ENCODE measurements at regions not wholly inside any gene's neighbourhood (a gene's known extent, or its start where the extent isn't known, plus 50 kb on each side); places are given as distances from the start of the nearest gene placed in this dataset.

- no peak overlapping the region for H3K4me3 ChIP-seq (ENCODE audit: low read length)
- no peaks in the 10 kb centered on the region for H3K9me3 ChIP-seq (replicated peaks; ENCODE audit: control insufficient read depth, low read depth, low read length)
- no peaks in the 10 kb centered on the region for H3K36me3 ChIP-seq (ENCODE audit: control insufficient read depth, insufficient read depth, low read length)
- no peaks in the 10 kb centered on the region for H3K4me1 ChIP-seq (ENCODE audit: control insufficient read depth, insufficient read depth, low read length)
- 62% methylated on average over 3 of the region's 4 CpGs for WGBS (ENCODE audit: insufficient coverage)
- no peak for DNase-seq
- H3K27ac ChIP-seq (ENCODE audit: low read length), result no peak overlapping the region
- H3K27me3 ChIP-seq (ENCODE audit: control insufficient read depth, insufficient read depth, low read length), result no peaks in the 10 kb centered on the region
Measured at GRCh38 chr5:124552526-124552925, 193.9 kb downstream of the ZNF608 start.

DNA sequence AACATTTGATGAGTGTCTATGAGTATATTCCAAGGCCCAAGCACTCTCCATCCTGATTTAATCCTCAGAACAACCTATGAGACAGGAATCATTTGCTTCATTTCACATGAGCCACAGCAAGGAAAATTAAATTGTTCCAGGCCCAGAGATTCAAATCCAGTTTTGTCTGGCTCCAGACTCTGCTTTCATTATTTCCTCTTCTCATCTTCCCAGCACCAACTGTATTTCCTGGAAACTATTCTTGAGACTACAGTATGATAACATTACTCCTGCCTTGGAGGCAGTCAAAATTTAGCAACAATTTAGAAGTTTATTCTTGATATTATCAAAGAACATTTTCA, 194.5 kb downstream of the ZNF608 start:
- H3K4me3 ChIP-seq (ENCODE audit: low read length), result no peak overlapping the region
- peak; percentile 57 for DNase-seq

GRCh38 chr5:124550731-124551130, 195.7 kb downstream of the ZNF608 start:
- DNase-seq, result no peak
- 54% methylated on average over 2 of the region's 3 CpGs for WGBS (ENCODE audit: insufficient coverage)
- H3K27me3 ChIP-seq (ENCODE audit: control insufficient read depth, insufficient read depth, low read length), result no peaks in the 10 kb centered on the region

More for the DNA sequence above, 194.5 kb downstream of the ZNF608 start:
- no peaks in the 10 kb centered on the region for H3K27me3 ChIP-seq (ENCODE audit: control insufficient read depth, insufficient read depth, low read length)
- no peaks in the 10 kb centered on the region for H3K4me1 ChIP-seq (ENCODE audit: control insufficient read depth, insufficient read depth, low read length)
- H3K36me3 ChIP-seq (ENCODE audit: control insufficient read depth, insufficient read depth, low read length), result no peaks in the 10 kb centered on the region
- H3K9me3 ChIP-seq (replicated peaks; ENCODE audit: control insufficient read depth, low read depth, low read length), result no peaks in the 10 kb centered on the region
- no peak overlapping the region for H3K27ac ChIP-seq (ENCODE audit: low read length)

GRCh38 chr5:124549891-124550436, 196.5 kb downstream of the ZNF608 start:
- no peaks in the 10 kb centered on the region for H3K9me3 ChIP-seq (replicated peaks; ENCODE audit: control insufficient read depth, low read depth, low read length)
- no peaks in the 10 kb centered on the region for H3K4me1 ChIP-seq (ENCODE audit: control insufficient read depth, insufficient read depth, low read length)
- 63% methylated on average over 2 of the region's 4 CpGs for WGBS (ENCODE audit: insufficient coverage)
- H3K4me3 ChIP-seq (ENCODE audit: low read length), result no peak overlapping the region
- no peaks in the 10 kb centered on the region for H3K27me3 ChIP-seq (ENCODE audit: control insufficient read depth, insufficient read depth, low read length)
- DNase-seq, result no peak
- H3K27ac ChIP-seq (ENCODE audit: low read length), result no peak overlapping the region
- H3K36me3 ChIP-seq (ENCODE audit: control insufficient read depth, insufficient read depth, low read length), result no peaks in the 10 kb centered on the region

More at GRCh38 chr5:124550731-124551130, 195.7 kb downstream of the ZNF608 start:
- Histone ChIP-seq H3K9me3 (replicated peaks; ENCODE audit: control insufficient read depth, low read depth, low read length) (no peaks in the 10 kb centered on the region), H3K4me1 (ENCODE audit: control insufficient read depth, insufficient read depth, low read length) (no peaks in the 10 kb centered on the region), H3K4me3 (ENCODE audit: low read length) (no peak overlapping the region), H3K27ac (ENCODE audit: low read length) (no peak overlapping the region), H3K36me3 (ENCODE audit: control insufficient read depth, insufficient read depth, low read length) (no peaks in the 10 kb centered on the region)

DNA sequence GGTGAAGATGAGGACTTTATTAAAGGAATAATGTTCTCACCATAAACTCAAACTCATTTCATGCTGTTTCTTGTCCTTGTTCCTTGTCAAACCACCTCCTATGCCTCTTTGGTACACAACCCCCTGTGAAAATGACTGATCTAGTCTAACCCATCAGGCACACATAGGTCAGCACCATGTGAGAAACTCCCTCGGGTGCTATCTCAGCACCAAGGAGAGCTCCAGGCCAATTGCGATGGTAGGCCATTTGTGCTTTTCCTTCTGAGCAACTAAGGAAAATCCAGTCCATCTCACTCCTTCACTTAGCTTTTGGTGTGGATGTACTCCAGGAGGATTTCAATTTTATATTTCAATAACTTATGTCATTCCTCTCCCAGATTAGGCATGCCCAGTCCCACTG, 199.8 kb downstream of the ZNF608 start:
- Histone ChIP-seq H3K27ac (ENCODE audit: low read length) (no peak overlapping the region), H3K27me3 (ENCODE audit: control insufficient read depth, insufficient read depth, low read length) (no peaks in the 10 kb centered on the region), H3K4me1 (ENCODE audit: control insufficient read depth, insufficient read depth, low read length) (no peaks in the 10 kb centered on the region), H3K36me3 (ENCODE audit: control insufficient read depth, insufficient read depth, low read length) (no peaks in the 10 kb centered on the region), H3K9me3 (replicated peaks; ENCODE audit: control insufficient read depth, low read depth, low read length) (no peaks in the 10 kb centered on the region), H3K4me3 (ENCODE audit: low read length) (no peak overlapping the region)
- WGBS (ENCODE audit: insufficient coverage), result no CpG with 5 or more reads among the region's 2 CpGs
- peak; percentile 29 for DNase-seq

GRCh38 chr5:124544366-124545055, 201.9 kb downstream of the ZNF608 start:
- 80% methylated on average over 1 of the region's 2 CpGs for WGBS (ENCODE audit: insufficient coverage)
- DNase-seq, result no peak
- H3K4me1 ChIP-seq (ENCODE audit: control insufficient read depth, insufficient read depth, low read length), result no peaks in the 10 kb centered on the region

DNA sequence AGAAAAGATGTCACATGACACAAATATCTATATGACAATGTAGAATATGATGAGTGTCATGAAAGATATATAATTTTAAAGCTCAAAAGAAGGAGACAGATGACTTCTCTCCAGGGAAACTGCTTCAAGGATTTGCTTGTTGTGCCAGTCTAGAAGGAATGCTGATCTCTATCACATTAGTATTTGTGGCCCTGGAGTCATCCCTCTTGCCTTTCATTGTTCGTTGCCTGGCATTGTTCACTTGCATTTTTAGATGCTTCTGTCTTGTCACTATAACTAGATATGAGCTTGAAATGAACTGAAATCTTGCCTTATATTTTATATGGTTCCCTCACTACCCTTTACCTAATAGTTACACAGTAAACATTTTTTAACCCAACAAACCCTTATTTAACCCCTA, 207.5 kb downstream of the ZNF608 start:
- H3K4me1 ChIP-seq (ENCODE audit: control insufficient read depth, insufficient read depth, low read length), result no peaks in the 10 kb centered on the region
- no peak for DNase-seq
- H3K27ac ChIP-seq (ENCODE audit: low read length), result no peak overlapping the region
- H3K36me3 ChIP-seq (ENCODE audit: control insufficient read depth, insufficient read depth, low read length), result no peaks in the 10 kb centered on the region
- no peak overlapping the region for H3K4me3 ChIP-seq (ENCODE audit: low read length)
- WGBS (ENCODE audit: insufficient coverage), result no CpG with 5 or more reads among the region's 1 CpG
- no peaks in the 10 kb centered on the region for H3K27me3 ChIP-seq (ENCODE audit: control insufficient read depth, insufficient read depth, low read length)
- no peaks in the 10 kb centered on the region for H3K9me3 ChIP-seq (replicated peaks; ENCODE audit: control insufficient read depth, low read depth, low read length)

More at GRCh38 chr5:124544366-124545055, 201.9 kb downstream of the ZNF608 start:
- no peaks in the 10 kb centered on the region for H3K9me3 ChIP-seq (replicated peaks; ENCODE audit: control insufficient read depth, low read depth, low read length)
- H3K27me3 ChIP-seq (ENCODE audit: control insufficient read depth, insufficient read depth, low read length), result no peaks in the 10 kb centered on the region
- no peaks in the 10 kb centered on the region for H3K36me3 ChIP-seq (ENCODE audit: control insufficient read depth, insufficient read depth, low read length)
- H3K4me3 ChIP-seq (ENCODE audit: low read length), result no peak overlapping the region
- no peak overlapping the region for H3K27ac ChIP-seq (ENCODE audit: low read length)

GRCh38 chr5:124538191-124538590, 208.2 kb downstream of the ZNF608 start:
- Histone ChIP-seq H3K27me3 (ENCODE audit: control insufficient read depth, insufficient read depth, low read length) (no peaks in the 10 kb centered on the region), H3K4me1 (ENCODE audit: control insufficient read depth, insufficient read depth, low read length) (no peaks in the 10 kb centered on the region), H3K27ac (ENCODE audit: low read length) (peak overlapping the region; percentile 18), H3K36me3 (ENCODE audit: control insufficient read depth, insufficient read depth, low read length) (no peaks in the 10 kb centered on the region), H3K4me3 (ENCODE audit: low read length) (no peak overlapping the region), H3K9me3 (replicated peaks; ENCODE audit: control insufficient read depth, low read depth, low read length) (no peaks in the 10 kb centered on the region)
- DNase-seq, result peak; percentile 31
- 82% methylated on average over 1 of the region's 3 CpGs for WGBS (ENCODE audit: insufficient coverage)

- 80% methylated on average over 1 of the region's 4 CpGs for WGBS (ENCODE audit: insufficient coverage)
- H3K4me3 ChIP-seq (ENCODE audit: low read length), result no peak overlapping the region
- no peaks in the 10 kb centered on the region for H3K36me3 ChIP-seq (ENCODE audit: control insufficient read depth, insufficient read depth, low read length)
- no peaks in the 10 kb centered on the region for H3K9me3 ChIP-seq (replicated peaks; ENCODE audit: control insufficient read depth, low read depth, low read length)
- peak overlapping the region; percentile 50 for H3K27ac ChIP-seq (ENCODE audit: low read length)
- no peaks in the 10 kb centered on the region for H3K4me1 ChIP-seq (ENCODE audit: control insufficient read depth, insufficient read depth, low read length)
- DNase-seq, result no peak
- H3K27me3 ChIP-seq (ENCODE audit: control insufficient read depth, insufficient read depth, low read length), result no peaks in the 10 kb centered on the region
Measured at GRCh38 chr5:124537522-124537921, 208.9 kb downstream of the ZNF608 start.

DNA sequence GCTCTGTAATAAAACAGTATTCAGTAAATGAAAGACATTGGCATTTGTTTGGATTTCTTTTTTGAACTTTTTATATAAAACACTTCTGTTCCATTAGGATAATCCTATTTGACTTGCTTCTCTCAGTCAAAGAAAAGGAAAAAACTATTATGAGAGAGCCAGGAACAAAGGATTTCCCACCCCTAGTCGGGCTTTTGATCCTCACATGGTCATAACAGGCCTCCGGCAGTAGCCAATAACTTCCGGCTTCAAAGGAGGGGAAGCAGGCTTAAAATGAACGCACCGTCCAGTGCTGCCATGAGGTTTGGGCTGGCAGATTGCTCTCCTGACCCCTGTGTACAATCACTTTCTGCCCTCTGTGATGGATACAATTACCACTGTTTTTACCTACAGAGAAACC, 209.3 kb downstream of the ZNF608 start:
- 45% methylated on average over 4 of the region's 5 CpGs for WGBS (ENCODE audit: insufficient coverage)
- Histone ChIP-seq H3K27ac (ENCODE audit: low read length) (peak overlapping the region; percentile 50), H3K36me3 (ENCODE audit: control insufficient read depth, insufficient read depth, low read length) (no peaks in the 10 kb centered on the region), H3K4me3 (ENCODE audit: low read length) (no peak overlapping the region), H3K27me3 (ENCODE audit: control insufficient read depth, insufficient read depth, low read length) (no peaks in the 10 kb centered on the region), H3K4me1 (ENCODE audit: control insufficient read depth, insufficient read depth, low read length) (no peaks in the 10 kb centered on the region), H3K9me3 (replicated peaks; ENCODE audit: control insufficient read depth, low read depth, low read length) (no peaks in the 10 kb centered on the region)
- peak; percentile 39 for DNase-seq

- Histone ChIP-seq H3K36me3 (ENCODE audit: control insufficient read depth, insufficient read depth, low read length) (no peaks in the 10 kb centered on the region), H3K4me1 (ENCODE audit: control insufficient read depth, insufficient read depth, low read length) (no peaks in the 10 kb centered on the region), H3K27me3 (ENCODE audit: control insufficient read depth, insufficient read depth, low read length) (no peaks in the 10 kb centered on the region), H3K4me3 (ENCODE audit: low read length) (no peak overlapping the region), H3K27ac (ENCODE audit: low read length) (peak overlapping the region; percentile 68), H3K9me3 (replicated peaks; ENCODE audit: control insufficient read depth, low read depth, low read length) (no peaks in the 10 kb centered on the region)
- 80% methylated on average over 1 of the region's 4 CpGs for WGBS (ENCODE audit: insufficient coverage)
- DNase-seq, result peak; percentile 46
Measured at GRCh38 chr5:124536333-124536732, 210.1 kb downstream of the ZNF608 start.

Data from muscle of leg (tissue), 3 donors.